ENCODE measurements at regions not wholly inside any gene's neighbourhood (a gene's known extent, or its start where the extent isn't known, plus 50 kb on each side); places are given as distances from the start of the nearest gene placed in this dataset.

DNA sequence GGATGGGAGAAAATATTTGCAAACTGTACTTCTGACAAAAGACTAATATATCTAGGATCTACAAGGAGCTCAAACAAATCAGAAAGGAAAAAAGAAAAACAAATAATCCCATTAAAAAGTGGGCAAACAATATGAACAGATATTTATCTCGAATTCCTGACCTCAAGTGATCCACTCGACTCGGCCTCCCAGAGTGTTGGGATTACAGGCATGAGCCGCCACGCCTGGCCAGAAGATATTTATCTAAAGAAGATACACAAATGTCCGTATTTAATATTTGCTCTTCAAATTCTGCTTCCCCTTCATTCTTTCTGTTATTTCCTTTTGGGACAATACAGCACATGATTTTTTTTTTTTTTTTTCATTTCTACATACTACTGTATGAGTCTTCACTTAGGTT, 151.7 kb upstream of the GRM7 start:
- H2AFZ ChIP-seq (ENCODE audit: low read depth, low read length): no peak overlapping the region
- H3K9ac ChIP-seq (ENCODE audit: low read length): no peak overlapping the region
- no peaks in the 10 kb centered on the region for H3K79me2 ChIP-seq (ENCODE audit: insufficient read depth, low read length)
- H3K9me3 Mint-ChIP-seq (ENCODE audit: unreplicated experiment): no peaks in the 10 kb centered on the region
- no peak overlapping the region for H3K4me3 ChIP-seq (ENCODE audit: insufficient read depth, low read depth, low read length)
- H3K9me3 ChIP-seq (ENCODE audit: insufficient read depth, low read depth, low read length): no peaks in the 10 kb centered on the region
- no peaks in the 10 kb centered on the region for H3K4me1 ChIP-seq (ENCODE audit: insufficient read depth, low read length)
- DNase-seq (ENCODE audit: low read depth) (no peak), FAIRE-seq (no peak)
- H3K4me1 Mint-ChIP-seq (ENCODE audit: low read depth, unreplicated experiment): no peaks in the 10 kb centered on the region
- H3K27ac Mint-ChIP-seq (ENCODE audit: unreplicated experiment): no peak overlapping the region
- no peaks in the 10 kb centered on the region for H3K36me3 Mint-ChIP-seq (ENCODE audit: low read depth, unreplicated experiment)
- H3K27me3 Mint-ChIP-seq (ENCODE audit: low read depth, unreplicated experiment): no peaks in the 10 kb centered on the region
- H3K4me3 Mint-ChIP-seq (ENCODE audit: unreplicated experiment): no peak overlapping the region
- no peak overlapping the region for H3K27ac ChIP-seq (ENCODE audit: low read depth, low read length)
- H3K36me3 ChIP-seq (ENCODE audit: insufficient read depth, low read length): no peaks in the 10 kb centered on the region
- no peaks in the 10 kb centered on the region for H4K20me1 ChIP-seq (ENCODE audit: insufficient read depth, low read length)
- TF ChIP-seq EZH2 (IDR thresholded peaks at IDR 0.05; ENCODE audit: insufficient read depth, low read length): no peak
- TF ChIP-seq, protein P1, sequence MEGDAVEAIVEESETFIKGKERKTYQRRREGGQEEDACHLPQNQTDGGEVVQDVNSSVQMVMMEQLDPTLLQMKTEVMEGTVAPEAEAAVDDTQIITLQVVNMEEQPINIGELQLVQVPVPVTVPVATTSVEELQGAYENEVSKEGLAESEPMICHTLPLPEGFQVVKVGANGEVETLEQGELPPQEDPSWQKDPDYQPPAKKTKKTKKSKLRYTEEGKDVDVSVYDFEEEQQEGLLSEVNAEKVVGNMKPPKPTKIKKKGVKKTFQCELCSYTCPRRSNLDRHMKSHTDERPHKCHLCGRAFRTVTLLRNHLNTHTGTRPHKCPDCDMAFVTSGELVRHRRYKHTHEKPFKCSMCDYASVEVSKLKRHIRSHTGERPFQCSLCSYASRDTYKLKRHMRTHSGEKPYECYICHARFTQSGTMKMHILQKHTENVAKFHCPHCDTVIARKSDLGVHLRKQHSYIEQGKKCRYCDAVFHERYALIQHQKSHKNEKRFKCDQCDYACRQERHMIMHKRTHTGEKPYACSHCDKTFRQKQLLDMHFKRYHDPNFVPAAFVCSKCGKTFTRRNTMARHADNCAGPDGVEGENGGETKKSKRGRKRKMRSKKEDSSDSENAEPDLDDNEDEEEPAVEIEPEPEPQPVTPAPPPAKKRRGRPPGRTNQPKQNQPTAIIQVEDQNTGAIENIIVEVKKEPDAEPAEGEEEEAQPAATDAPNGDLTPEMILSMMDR (IDR thresholded peaks at IDR 0.05; ENCODE audit: insufficient read depth, low read depth, low read length): no peak
- no peak overlapping the region for H3K4me2 ChIP-seq (ENCODE audit: low read length)
- H3K27me3 ChIP-seq (ENCODE audit: insufficient read depth, low read length): no peaks in the 10 kb centered on the region

GRCh38 chr3:6714962-6715361, 146.0 kb upstream of the GRM7 start:
- Histone ChIP-seq H2AFZ (ENCODE audit: low read depth, low read length) (no peak overlapping the region), H3K36me3 (ENCODE audit: insufficient read depth, low read length) (no peaks in the 10 kb centered on the region), H3K4me3 (ENCODE audit: insufficient read depth, low read depth, low read length) (no peak overlapping the region), H3K4me2 (ENCODE audit: low read length) (no peak overlapping the region), H3K9me3 (ENCODE audit: insufficient read depth, low read depth, low read length) (no peaks in the 10 kb centered on the region), H4K20me1 (ENCODE audit: insufficient read depth, low read length) (no peaks in the 10 kb centered on the region), H3K27me3 (ENCODE audit: insufficient read depth, low read length) (no peaks in the 10 kb centered on the region), H3K27ac (ENCODE audit: low read depth, low read length) (no peak overlapping the region), H3K79me2 (ENCODE audit: insufficient read depth, low read length) (no peaks in the 10 kb centered on the region), H3K4me1 (ENCODE audit: insufficient read depth, low read length) (no peaks in the 10 kb centered on the region), H3K9ac (ENCODE audit: low read length) (no peak overlapping the region)
- Mint-ChIP-seq H3K27me3 (ENCODE audit: low read depth, unreplicated experiment) (no peaks in the 10 kb centered on the region), H3K4me1 (ENCODE audit: low read depth, unreplicated experiment) (peaks cover 4% of the 10 kb centered on the region), H3K9me3 (ENCODE audit: unreplicated experiment) (no peaks in the 10 kb centered on the region), H3K27ac (ENCODE audit: unreplicated experiment) (no peak overlapping the region), H3K36me3 (ENCODE audit: low read depth, unreplicated experiment) (no peaks in the 10 kb centered on the region), H3K4me3 (ENCODE audit: unreplicated experiment) (no peak overlapping the region)
- no peak for FAIRE-seq
- no peak for TF ChIP-seq EZH2 (IDR thresholded peaks at IDR 0.05; ENCODE audit: insufficient read depth, low read length)
- TF ChIP-seq, protein P1 (IDR thresholded peaks at IDR 0.05; ENCODE audit: insufficient read depth, low read depth, low read length): no peak
- DNase-seq (ENCODE audit: low read depth): no peak

DNA sequence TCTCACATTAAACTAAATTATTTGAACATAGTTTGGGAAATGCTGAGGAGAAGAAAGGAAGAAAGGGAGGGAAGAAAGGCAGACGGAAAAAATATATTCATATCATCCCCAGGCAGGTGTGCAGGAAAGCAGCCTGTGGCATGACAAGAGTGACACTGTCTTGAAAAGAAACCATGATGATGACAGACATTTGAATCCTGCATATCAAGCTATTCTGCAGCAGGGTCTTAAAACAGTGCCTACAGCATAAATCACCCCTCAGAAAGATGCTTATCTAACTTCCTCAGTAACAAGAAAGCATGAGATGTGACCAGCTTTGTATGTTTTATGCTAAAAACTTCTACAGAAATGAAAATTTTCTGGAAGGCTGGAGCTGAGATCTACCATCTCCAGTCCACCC, 144.5 kb upstream of the GRM7 start:
- Histone ChIP-seq H3K36me3 (ENCODE audit: insufficient read depth, low read length) (no peaks in the 10 kb centered on the region), H3K27ac (ENCODE audit: low read depth, low read length) (no peak overlapping the region), H2AFZ (ENCODE audit: low read depth, low read length) (no peak overlapping the region), H4K20me1 (ENCODE audit: insufficient read depth, low read length) (no peaks in the 10 kb centered on the region), H3K4me3 (ENCODE audit: insufficient read depth, low read depth, low read length) (no peak overlapping the region), H3K79me2 (ENCODE audit: insufficient read depth, low read length) (no peaks in the 10 kb centered on the region), H3K9ac (ENCODE audit: low read length) (no peak overlapping the region), H3K27me3 (ENCODE audit: insufficient read depth, low read length) (no peaks in the 10 kb centered on the region), H3K9me3 (ENCODE audit: insufficient read depth, low read depth, low read length) (no peaks in the 10 kb centered on the region), H3K4me2 (ENCODE audit: low read length) (no peak overlapping the region), H3K4me1 (ENCODE audit: insufficient read depth, low read length) (no peaks in the 10 kb centered on the region)
- DNase-seq (ENCODE audit: low read depth) (no peak), FAIRE-seq (no peak)
- TF ChIP-seq, protein P1 (IDR thresholded peaks at IDR 0.05; ENCODE audit: insufficient read depth, low read depth, low read length): no peak
- no peak for TF ChIP-seq EZH2 (IDR thresholded peaks at IDR 0.05; ENCODE audit: insufficient read depth, low read length)
- H3K9me3 Mint-ChIP-seq (ENCODE audit: unreplicated experiment): peaks cover 2% of the 10 kb centered on the region
- H3K4me1 Mint-ChIP-seq (ENCODE audit: low read depth, unreplicated experiment): peaks cover 4% of the 10 kb centered on the region
- no peaks in the 10 kb centered on the region for H3K36me3 Mint-ChIP-seq (ENCODE audit: low read depth, unreplicated experiment)
- H3K27me3 Mint-ChIP-seq (ENCODE audit: low read depth, unreplicated experiment): no peaks in the 10 kb centered on the region
- no peak overlapping the region for H3K4me3 Mint-ChIP-seq (ENCODE audit: unreplicated experiment)
- H3K27ac Mint-ChIP-seq (ENCODE audit: unreplicated experiment): no peak overlapping the region
